GM19328 (cell line): ENCODE measurements at regions not wholly inside any gene's neighbourhood (a gene's known extent, or its start where the extent isn't known, plus 50 kb on each side); places are given as distances from the start of the nearest gene placed in this dataset.

ENCODE experiments used
- ATAC-seq: cut with Tn5 transposase; IDR thresholded peaks from one replicate; pipeline ENCODE4 v1.9.1; 2021; ENCODE audit warnings: mild to moderate bottlenecking, moderate library complexity; ENCODE audit not compliant: unreplicated experiment

DNA sequence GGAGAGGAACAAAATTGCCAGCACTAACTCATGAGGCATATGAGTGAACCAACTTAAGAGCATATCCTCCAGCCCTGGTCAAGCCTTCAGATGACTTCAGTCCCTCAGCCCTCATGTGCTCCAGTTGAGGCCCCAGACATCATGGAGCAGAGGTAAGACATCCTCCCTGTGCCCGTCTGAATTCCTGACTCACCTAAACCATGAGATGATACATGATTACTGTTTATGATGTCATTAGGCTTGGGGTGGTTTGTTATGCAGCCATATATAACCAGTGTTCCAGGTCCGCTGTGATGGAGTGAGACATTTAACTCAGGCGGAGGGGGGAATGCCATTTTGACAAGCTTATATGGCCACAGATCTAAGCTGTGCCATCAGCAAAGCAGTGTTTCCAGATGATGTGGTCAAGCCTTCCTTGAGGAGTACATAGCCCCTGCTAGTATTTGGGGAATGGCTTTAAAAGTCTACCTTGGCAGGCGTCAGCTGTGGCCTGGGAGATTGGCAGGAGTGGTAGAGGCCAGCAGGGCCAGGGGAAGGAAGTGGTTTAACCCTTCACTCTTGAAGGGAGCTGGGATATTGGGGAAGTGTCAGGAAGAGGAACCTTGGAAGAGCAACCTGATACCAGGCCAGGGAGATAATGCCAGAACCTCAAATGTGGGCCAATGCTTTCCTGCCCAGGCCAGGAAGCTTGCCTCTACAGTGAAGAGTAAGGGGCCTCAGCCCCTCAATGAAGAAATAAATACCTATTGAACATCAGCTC is 343.0 kb upstream of the PODXL start:
- no peak for ATAC-seq

DNA sequence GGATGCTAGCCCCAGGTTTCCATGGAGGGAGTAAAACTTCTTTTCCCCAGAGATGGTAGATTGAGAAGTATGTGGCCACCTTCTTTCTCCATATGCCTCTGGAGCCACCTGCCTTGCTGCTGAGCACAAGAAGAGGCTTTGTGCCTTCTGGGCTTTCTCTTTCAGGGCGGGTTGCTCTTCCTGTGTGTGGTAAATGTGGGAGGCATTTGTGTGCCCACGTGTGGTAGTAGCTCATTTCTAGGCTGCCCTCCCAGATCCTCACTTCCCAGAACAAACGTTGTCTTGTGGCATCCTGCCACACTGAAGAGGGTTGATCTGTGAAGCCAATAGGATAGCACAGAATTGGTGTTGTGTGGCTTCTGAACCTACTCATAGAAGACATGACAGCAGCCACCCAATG is 342.0 kb upstream of the PODXL start:
- no peak for ATAC-seq

DNA sequence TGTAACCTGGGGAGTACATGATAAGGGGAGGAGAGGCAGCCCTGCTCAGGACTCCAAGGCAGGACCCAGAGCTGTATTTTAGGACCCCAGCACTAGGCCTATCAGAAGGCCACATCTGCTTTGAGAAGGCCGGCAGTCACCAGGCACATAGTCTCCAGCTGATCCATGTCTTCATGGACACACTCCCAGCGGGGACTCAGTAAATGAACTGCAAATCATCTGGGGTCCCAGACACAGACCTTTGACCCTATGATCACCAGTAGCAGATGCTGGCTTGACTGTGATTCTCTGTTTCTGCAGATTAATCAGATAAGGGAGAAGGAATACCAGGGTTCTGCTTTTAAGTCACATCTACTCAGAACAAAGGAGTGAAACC is 341.4 kb upstream of the PODXL start:
- ATAC-seq = no peak

DNA sequence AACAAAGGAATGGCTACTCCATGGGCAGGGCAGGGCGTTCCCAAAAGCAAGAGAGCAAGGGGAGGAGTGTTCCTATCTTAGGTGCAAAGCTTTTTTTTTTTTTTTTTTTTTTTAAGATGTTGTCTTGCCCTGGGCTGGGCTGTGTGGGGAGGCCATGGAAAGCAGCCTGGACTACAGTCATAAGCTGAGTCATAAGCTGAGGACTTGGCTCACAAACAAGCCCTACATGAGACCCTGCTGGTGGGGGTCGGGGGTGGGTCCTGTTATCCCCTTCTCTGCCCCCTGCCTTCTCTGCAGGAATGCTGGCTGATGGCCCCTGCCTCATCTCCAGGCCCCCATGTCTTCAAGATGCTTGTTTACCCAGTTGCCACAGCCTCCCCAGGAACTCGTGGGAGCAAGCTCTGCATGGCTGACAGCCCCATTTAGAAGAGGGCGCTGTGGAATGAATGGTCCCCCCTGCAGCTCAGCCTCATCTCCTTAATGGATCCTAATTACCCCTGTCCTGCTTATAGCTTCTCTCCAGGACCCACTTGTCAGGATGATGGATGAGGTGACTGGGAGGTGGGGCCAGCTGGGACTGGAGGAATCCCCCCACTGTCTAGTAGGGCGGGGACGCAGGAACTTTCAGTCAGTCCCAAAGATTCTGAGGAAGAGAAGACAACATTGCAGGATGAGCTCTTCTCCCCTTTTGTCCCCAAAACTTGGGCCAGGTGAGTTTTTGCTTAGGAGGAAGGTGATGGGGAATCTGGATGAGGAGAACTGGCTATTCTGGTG is 340.8 kb upstream of the PODXL start:
- no peak for ATAC-seq

DNA sequence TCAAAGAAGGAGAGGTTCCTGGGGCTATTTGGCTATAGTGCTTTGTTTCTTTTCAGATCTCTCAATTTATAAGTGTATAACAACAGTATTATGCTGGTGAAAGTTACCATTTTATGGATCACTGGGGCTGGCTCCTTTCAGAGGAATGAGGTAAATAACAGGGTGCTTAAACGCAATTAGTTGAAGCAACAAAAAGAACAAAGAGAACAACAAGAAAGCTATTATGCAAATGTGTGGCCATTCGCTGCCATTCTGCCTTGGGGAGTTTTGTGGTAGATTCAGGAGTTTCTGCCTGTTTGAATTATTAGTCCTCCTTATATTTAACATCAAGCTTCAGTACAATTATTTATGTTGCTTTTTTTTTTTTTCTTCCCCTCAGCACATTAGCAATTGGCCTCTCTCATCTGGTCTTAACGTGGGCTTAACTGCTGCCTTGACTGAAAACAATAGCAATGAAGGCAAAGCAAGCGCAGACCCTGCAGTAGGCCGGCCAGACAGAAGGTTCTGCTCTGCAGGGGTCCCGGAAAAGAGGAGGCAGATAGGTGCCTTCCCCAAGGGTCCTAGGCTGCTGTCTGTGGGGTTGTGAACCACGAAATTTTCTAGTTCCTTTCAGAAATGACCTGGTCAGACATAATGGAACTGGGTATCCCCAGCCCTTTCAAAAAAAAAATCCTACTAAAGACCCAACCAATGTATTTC is 339.9 kb upstream of the PODXL start:
- ATAC-seq = no peak

DNA sequence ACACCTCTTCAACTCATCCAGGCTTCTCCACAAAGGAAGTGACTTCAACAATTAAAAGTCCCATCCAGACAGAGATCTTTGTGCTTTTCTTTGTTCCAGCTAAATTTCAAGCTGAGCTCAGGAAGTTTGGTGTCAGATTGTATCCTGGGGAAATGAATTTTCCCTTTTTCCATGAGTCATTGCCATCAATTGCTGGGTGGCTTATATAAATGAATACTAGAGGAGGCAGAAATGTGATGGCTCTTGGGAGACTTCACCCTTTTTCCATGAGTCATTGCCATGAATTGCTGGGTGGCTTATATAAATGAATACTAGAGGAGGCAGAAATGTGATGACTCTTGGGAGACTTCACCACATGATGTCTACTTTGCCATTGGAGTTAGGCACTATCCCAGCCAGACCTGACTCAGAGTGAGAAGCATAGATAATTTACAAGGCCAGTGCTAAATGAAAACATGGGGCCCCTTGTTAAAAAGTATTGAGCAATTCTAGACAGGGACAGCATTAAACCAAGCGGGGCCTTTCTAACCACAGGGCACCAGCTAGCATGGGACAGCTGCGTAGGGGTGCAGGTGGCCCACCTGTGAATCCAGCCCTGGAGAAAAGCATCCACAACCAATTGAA is 339.2 kb upstream of the PODXL start:
- no peak for ATAC-seq

DNA sequence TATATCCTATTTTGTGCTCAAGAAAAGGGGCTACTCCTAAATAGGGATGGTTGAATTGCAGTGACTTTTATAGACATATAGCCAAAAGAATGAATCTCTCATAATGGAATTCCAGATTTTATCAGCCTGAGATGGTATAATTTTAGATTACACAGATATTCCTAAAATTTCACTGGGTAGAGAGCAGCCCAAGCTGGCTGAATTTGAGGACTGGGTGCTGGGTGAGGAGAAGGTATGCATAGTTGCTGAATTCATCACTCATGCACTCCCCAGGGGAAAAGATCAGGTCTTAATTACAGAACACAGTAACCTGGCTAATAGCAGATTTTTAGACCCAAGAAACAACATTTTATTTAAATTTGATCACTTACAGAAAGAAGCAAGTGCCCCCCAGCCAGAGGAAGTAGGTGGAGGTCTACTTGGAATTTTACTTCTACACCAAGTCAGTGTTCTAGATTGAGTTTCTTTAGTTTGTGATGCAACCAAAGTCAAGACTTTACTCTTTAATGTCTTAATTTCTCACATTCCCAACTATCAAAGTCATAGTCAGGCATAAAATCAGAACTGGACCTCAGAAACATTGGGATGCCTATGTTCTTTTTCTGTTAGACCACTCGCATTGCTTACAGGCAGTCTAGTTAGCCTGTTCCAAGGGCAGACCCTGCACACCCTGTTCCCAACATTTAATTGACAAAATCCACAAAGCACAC is 337.4 kb upstream of the PODXL start:
- no peak for ATAC-seq

DNA sequence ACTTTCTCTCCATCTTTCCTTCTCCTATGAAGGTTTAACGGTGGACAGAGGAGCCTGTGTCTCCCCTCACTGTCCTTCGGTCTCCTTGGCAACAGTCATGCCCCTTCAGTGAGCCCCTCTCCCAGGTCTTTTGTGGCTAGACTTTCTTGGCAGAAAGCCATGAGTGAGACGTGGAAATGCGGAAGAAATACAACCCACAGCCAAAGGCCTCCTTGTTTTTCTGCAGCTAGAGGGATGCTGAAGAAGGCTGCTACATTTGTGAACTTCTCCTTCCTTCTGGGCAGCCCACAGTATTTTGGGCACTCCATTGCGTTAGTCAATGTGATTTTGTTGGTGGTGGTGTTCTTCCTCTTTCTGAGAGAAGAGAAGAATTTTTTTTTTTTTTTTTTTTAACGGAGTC is 333.7 kb upstream of the PODXL start:
- no peak for ATAC-seq

DNA sequence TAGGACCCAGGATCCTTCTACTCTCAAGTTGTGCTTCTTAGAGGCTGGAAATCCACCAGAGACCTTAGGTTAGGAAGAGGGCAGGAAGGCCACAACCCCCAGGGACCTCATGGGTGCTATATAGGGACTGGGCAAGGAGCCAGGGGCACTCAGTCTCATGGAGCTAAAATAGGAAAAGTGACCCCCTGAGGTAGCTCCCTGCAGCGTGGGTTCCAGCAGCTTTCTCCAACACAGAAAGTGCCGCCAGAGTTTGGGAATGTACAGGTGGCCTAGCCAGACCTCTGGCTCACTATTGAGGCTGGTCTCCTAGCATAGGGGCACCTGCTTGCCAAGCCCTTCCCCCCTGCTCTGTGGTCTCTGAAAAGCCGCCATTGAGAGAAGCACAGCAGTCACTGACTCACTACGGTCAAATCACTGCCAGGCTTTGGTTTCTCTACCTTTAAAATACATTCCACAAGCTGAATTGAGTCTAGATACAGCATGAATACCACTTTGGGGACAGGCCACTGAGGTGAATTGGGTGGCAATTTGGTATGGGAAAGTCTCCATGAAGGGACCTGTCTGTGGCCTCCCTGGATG is 333.2 kb upstream of the PODXL start:
- no peak for ATAC-seq

DNA sequence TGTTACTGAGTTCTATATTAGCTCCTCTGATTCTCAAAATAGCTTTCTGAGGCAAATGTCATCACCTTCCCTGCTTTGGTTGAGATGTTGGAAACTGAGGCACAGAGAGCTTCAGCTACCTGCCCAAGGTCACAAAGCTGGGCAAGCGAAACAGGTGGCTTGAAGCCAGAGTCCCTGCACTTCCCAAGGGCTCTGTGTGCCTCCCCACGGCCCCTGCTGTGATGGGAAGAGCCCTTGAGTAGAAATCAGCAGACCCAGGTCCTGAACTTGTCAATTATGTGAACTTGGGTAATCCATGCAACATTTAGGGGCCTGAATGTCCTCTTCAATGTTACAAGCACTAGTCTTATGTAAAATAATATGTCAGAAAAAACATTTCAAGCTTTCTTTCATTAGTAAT is 327.3 kb upstream of the PODXL start:
- no peak for ATAC-seq

DNA sequence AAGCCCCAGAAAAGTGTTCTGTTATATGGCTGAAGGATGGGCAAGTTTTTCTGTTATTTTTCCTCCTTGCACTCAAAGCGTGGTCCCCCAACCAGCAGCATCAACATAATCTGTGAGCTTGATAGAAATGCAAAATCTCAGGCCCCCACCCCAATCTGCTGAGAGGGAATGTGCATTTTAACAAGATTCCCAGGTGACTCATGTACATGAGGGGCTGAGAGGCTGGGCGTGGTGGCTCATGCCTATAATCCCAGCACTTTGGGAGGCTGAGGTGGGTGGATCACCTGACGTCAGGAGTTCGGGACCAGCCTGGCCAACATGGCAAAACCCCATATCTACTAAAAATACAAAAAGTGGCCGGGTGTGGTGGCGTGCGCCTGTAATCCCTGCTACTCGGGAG is 326.8 kb upstream of the PODXL start:
- ATAC-seq = no peak

DNA sequence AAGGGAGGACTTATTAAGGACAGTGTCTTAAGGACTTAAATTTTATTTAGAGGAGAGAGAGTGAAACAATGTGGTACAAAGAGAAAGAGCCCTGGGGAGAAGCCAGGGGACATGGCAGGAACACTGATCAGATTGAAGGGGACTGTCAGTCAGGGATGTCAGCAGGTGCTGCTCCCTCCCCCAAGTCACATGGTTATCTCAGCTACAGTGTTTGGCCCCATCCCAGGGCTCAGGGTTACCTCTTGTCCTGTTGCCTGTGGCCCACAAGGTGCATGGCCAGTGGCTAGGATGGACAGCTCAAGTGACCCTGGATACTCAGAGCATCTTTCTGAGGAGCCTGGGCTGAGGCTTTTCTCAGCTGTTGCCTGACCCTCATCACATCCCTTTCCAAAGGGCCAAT is 325.9 kb upstream of the PODXL start:
- no peak for ATAC-seq

DNA sequence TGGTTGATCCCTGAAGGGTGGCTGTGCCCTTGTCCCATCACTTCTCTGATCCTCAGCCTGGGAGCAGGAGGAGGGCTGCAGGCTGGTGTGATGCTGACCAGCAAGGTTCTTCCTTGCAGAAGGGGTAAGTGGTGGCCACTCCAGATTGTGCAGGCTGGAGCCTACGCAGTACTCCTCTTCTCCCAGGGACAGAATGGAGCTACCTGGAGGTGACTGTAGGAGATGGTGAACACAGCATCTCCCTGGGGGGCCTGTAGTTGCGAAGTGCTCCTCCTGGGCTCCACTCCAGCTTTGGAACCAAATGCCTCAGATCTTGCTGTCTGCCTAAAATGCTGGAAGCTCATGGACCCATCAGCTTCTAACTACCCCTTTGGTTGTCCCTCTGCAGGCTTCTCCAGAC is 323.6 kb upstream of the PODXL start:
- ATAC-seq = no peak

DNA sequence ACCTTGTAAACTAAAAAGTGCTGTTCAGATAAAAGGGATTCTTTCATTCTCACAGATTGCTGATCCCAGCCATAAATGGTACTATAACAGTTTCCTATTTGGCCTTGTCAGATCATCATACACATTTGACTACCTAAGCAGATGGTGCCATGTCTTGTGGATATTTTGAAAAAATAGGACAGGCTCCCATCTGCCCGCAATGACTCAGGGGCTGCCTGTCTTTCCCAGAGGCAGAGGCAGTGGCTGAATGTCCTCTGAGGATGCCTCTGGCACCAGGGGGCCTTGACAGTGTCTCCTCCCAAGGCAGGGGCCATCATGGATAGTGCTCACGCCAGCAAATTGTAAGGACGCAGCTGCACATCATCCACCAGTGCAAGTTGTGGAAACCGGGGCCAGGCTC is 323.0 kb upstream of the PODXL start:
- ATAC-seq = no peak

DNA sequence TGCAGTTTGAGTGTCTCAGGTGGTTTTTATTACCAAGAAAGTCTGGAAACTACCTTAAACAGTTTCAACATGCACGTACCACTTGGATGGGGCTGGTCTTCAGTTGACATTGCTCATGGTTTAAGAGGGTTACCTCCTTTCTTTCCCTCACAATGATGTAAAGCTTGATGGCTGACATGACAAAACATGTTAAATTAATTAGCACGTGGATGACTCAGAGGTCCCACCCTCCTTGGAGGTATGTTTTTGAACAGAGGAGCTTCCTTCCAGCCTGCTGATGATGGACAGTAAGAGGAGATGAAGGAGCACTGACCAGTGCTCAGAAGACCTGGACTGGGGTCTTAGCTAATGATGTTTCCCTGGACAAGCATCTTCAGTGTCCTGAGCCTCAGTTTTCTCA is 322.3 kb upstream of the PODXL start:
- ATAC-seq = no peak

DNA sequence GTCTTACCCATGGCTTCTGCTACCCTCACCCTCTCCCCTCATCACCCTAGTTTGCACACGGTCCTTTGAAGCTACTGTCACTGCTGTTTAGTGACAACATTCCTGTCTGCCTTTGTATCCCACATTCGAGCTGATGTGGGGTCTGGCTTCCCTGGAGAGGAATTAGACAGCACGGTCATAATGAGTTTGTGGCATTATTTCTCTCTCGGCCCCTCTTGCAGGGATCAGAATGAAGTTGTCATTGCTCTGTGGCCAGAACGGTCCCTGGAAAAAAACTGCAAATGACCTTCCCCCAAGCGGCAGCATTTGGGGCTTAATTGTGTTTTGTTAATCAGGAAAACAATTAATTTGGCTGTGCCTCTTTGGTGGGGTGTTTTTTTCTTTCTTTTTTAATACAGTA is 317.2 kb upstream of the PODXL start:
- ATAC-seq = no peak

DNA sequence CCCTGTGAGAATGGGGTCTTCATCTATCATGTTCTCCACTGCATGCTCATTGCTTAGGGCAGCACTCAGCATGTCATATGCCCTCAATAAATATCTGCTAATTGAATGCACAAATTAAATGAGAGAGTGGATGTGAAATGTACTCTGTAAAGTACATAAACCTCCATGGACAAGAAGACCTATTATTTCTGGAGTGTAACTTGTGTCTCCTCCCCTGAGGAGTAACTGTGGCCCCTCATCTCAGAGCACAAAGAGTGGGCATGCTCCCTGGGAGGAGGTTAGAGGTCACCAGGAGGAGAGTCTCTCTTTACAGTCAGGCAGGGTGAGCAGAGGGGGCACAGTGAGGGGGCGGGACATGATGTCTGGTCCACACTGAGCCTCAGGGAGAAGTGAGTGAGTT is 313.6 kb upstream of the PODXL start:
- no peak for ATAC-seq

DNA sequence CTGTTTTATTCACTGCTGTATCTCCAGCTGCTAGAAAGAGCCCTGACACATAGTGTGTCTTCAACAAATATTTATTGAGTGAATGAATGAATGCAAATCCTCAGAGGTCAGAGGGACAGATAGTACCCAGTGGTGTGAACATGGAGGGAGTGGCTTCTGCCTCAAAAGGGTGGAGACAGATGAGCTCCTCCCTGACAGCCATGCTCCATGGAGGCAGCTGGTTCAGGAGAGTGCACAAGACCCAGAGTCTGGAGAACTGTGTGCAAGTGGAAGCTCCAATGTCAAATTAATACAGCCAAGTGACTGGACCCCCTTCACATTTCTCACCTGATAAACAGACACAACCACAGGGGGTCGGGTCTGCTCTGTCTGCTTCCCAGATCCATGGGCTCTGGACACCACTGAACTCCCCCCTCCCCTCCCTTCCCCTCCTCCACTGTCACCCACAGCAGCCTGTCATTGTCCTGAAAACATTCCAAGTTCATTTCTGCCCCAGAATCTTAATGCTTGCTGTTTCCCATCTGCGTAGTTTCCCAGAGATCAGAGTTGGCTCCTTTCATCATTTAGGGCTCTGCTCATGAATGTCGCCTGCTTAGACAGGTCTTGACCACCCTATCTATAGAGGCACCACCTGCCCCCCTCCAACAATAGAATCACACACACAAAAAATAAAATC is 312.9 kb upstream of the PODXL start:
- no peak for ATAC-seq

DNA sequence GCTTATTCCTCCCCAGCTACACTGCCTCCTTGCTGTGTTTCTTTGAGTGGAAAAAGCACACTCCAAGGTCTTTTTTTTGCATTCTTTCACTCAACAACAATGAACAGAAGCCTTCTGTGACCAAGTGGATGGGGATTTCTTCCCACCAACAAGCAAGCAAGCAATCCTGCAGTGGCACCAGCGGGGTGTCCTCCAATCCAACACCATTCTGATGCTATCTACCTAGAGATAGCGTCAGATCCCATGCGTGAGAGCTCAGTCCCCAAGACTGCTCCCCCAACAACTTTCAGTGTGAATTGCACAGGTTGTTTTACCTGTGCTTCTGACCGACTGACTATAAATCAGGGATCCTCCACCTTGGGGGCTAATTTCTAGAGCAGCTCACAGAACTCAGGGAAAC is 311.0 kb upstream of the PODXL start:
- no peak for ATAC-seq

DNA sequence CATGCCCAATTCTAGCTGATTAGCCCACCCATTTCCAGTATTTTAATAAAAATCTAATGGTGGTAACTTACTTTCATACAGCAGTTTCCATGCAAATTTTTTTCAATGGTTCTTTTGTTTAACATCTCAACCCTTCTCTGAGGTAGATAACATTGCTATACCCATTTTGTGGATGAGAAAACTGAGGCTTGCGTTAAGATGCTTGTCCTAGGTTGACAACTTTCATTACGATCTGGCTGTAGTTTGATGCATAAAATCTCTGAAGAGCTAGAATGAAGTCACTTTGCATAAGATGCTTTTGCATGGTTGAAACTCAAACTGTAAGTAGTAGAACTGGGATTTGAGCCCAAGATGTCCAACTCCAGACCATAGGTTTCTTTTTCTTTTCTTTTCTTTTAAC is 309.5 kb upstream of the PODXL start:
- ATAC-seq = no peak
